Neural crest cell (in vitro differentiated cells): ENCODE measurements at regions not wholly inside any gene's neighbourhood (a gene's known extent, or its start where the extent isn't known, plus 50 kb on each side); places are given as distances from the start of the nearest gene placed in this dataset.

Source experiments
- DNase-seq: peaks from one replicate; pipeline ENCODE4 v3.0.0; 2021; ENCODE audit warnings: low read depth, mixed read lengths, low spot score
- H3K27ac Mint-ChIP-seq: one replicate; pipeline ENCODE4 v1.8.0; 2021; ENCODE audit warnings: mild to moderate bottlenecking, mixed read lengths; ENCODE audit not compliant: unreplicated experiment
- H3K27me3 Mint-ChIP-seq: 2 replicates; pipeline ENCODE4 v1.8.0; 2021; ENCODE audit warnings: low read depth, mild to moderate bottlenecking, mixed read lengths
- H3K36me3 Mint-ChIP-seq: 2 replicates; pipeline ENCODE4 v1.8.0; 2021; ENCODE audit warnings: low read depth, mild to moderate bottlenecking, mixed read lengths
- H3K4me1 Mint-ChIP-seq: 2 replicates; pipeline ENCODE4 v1.8.0; 2021; ENCODE audit warnings: mixed read lengths
- H3K4me3 Mint-ChIP-seq: one replicate; pipeline ENCODE4 v1.8.0; 2021; ENCODE audit warnings: mild to moderate bottlenecking, mixed read lengths
- H3K9me3 Mint-ChIP-seq: 2 replicates; pipeline ENCODE4 v1.8.0; 2021; ENCODE audit warnings: mixed read lengths
- CTCF ChIP-seq: fragments of 200-600 bp; sonication (generic); conservative IDR thresholded peaks from 2 replicates; pipeline ENCODE4 v1.5.0; 2021; ENCODE audit warnings: antibody characterized with exemption, mild to moderate bottlenecking

- no peak for TF ChIP-seq CTCF
- Mint-ChIP-seq H3K4me3 (no peak overlapping the region), H3K9me3 (peaks cover 3% of the 10 kb centered on the region), H3K36me3 (no peaks in the 10 kb centered on the region), H3K27me3 (no peaks in the 10 kb centered on the region), H3K27ac (no peak overlapping the region), H3K4me1 (no peaks in the 10 kb centered on the region)
- no peak for DNase-seq
Measured at GRCh38 chr11:91857179-91857578, 367.4 kb upstream of the FAT3 start.

GRCh38 chr11:91854780-91855179, 369.8 kb upstream of the FAT3 start:
- H3K36me3 Mint-ChIP-seq = no peaks in the 10 kb centered on the region
- H3K9me3 Mint-ChIP-seq = peaks cover 3% of the 10 kb centered on the region
- peaks cover 19% of the 10 kb centered on the region for H3K4me1 Mint-ChIP-seq
- H3K4me3 Mint-ChIP-seq = no peak overlapping the region
- H3K27me3 Mint-ChIP-seq = no peaks in the 10 kb centered on the region
- no peak for DNase-seq
- no peak for TF ChIP-seq CTCF
- no peak overlapping the region for H3K27ac Mint-ChIP-seq

- no peak for DNase-seq
- TF ChIP-seq CTCF = no peak
- no peaks in the 10 kb centered on the region for H3K36me3 Mint-ChIP-seq
- H3K27ac Mint-ChIP-seq = no peak overlapping the region
- H3K4me3 Mint-ChIP-seq = no peak overlapping the region
- no peaks in the 10 kb centered on the region for H3K27me3 Mint-ChIP-seq
- H3K9me3 Mint-ChIP-seq = no peaks in the 10 kb centered on the region
- peaks cover 25% of the 10 kb centered on the region for H3K4me1 Mint-ChIP-seq
Measured at GRCh38 chr11:91854171-91854570, 370.4 kb upstream of the FAT3 start.

GRCh38 chr11:91851908-91852307, 372.7 kb upstream of the FAT3 start:
- no peaks in the 10 kb centered on the region for H3K9me3 Mint-ChIP-seq
- H3K4me3 Mint-ChIP-seq = no peak overlapping the region
- DNase-seq = no peak
- peaks cover 25% of the 10 kb centered on the region for H3K4me1 Mint-ChIP-seq
- H3K27me3 Mint-ChIP-seq = no peaks in the 10 kb centered on the region
- peak overlapping the region; percentile 54 for H3K27ac Mint-ChIP-seq
- H3K36me3 Mint-ChIP-seq = no peaks in the 10 kb centered on the region
- no peak for TF ChIP-seq CTCF

- no peak for DNase-seq
- Mint-ChIP-seq H3K27ac (peak overlapping the region; percentile 15), H3K36me3 (no peaks in the 10 kb centered on the region), H3K4me1 (peaks cover 25% of the 10 kb centered on the region), H3K27me3 (no peaks in the 10 kb centered on the region), H3K4me3 (no peak overlapping the region), H3K9me3 (no peaks in the 10 kb centered on the region)
- TF ChIP-seq CTCF = no peak
Measured at GRCh38 chr11:91850533-91851275, 373.9 kb upstream of the FAT3 start.
